AG09309 (cell line): ENCODE measurements at regions not wholly inside any gene's neighbourhood (a gene's known extent, or its start where the extent isn't known, plus 50 kb on each side); places are given as distances from the start of the nearest gene placed in this dataset.

Experiments used
- DNase-seq: peaks from one replicate; pipeline ENCODE4 v3.0.0-alpha.2; 2010; ENCODE audit warnings: low read depth
- H3K4me3 ChIP-seq: 2 replicates; pipeline ENCODE4 v1.5.1; 2011; ENCODE audit warnings: mild to moderate bottlenecking, low read depth, low read length, moderate library complexity; ENCODE audit not compliant: control insufficient read depth
- CTCF ChIP-seq: IDR thresholded peaks from 2 replicates; pipeline ENCODE4 v1.5.1; 2011; ENCODE audit warnings: mild to moderate bottlenecking, low read depth, low read length, inconsistent platforms; ENCODE audit not compliant: insufficient read depth, control insufficient read depth; ENCODE audit errors: missing control alignments

GRCh38 chr1:23632479-23633160 lies 59.0 kb upstream of the RPL11 start:
- H3K4me3 ChIP-seq: no peak overlapping the region
- no peak for DNase-seq
- no peak for TF ChIP-seq CTCF

GRCh38 chr1:23629708-23630290 lies 61.8 kb upstream of the RPL11 start:
- H3K4me3 ChIP-seq: no peak overlapping the region
- TF ChIP-seq CTCF: no peak
- no peak for DNase-seq

- no peak for TF ChIP-seq CTCF
- no peak for DNase-seq
- H3K4me3 ChIP-seq: no peak overlapping the region
Observed at GRCh38 chr1:23628951-23629387, 62.6 kb upstream of the RPL11 start.

- DNase-seq: no peak
Observed at GRCh38 chr1:23627069-23627735, 64.4 kb upstream of the RPL11 start.

GRCh38 chr1:23625929-23626535 lies 65.6 kb upstream of the RPL11 start:
- DNase-seq: no peak
- H3K4me3 ChIP-seq: no peak overlapping the region
- no peak for TF ChIP-seq CTCF

More at GRCh38 chr1:23627069-23627735, 64.4 kb upstream of the RPL11 start:
- H3K4me3 ChIP-seq: no peak overlapping the region
- TF ChIP-seq CTCF: no peak

- DNase-seq: no peak
Observed at GRCh38 chr1:23625459-23625858, 66.1 kb upstream of the RPL11 start.

More at GRCh38 chr1:23625459-23625858, 66.1 kb upstream of the RPL11 start:
- no peak overlapping the region for H3K4me3 ChIP-seq
- no peak for TF ChIP-seq CTCF
